RPMI8226 (cell line): ENCODE measurements at regions not wholly inside any gene's neighbourhood (a gene's known extent, or its start where the extent isn't known, plus 50 kb on each side); places are given as distances from the start of the nearest gene placed in this dataset.
"Not testable (repeated sequence)": the region's sequence is repeated elsewhere in the genome, so short reads cannot be mapped to it uniquely, and the experiment has no call there.

ENCODE experiments used
- DNase-seq: peaks from one replicate; pipeline ENCODE4 v3.0.0-alpha.2; 2015

DNA sequence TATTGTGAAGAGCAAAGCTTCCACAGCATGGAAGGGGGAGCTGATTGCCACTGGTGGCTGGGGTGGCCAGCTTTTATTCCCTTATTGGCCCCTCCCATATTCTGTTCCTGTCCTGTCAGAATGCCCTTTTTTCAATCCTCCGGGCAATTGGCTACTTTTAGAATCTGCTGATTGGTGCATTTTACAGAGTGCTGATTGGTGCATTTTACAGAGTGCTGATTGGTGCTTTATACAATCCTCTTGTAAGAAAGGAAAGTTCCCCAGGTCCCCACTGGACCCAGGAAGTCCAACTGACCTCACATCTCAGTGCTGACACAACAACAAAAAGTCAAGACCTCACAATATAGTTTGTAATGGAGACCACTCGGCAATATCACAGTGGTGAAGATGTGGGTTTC lies 195.0 kb downstream of the SPATA31A6 start:
- no peak for DNase-seq

DNA sequence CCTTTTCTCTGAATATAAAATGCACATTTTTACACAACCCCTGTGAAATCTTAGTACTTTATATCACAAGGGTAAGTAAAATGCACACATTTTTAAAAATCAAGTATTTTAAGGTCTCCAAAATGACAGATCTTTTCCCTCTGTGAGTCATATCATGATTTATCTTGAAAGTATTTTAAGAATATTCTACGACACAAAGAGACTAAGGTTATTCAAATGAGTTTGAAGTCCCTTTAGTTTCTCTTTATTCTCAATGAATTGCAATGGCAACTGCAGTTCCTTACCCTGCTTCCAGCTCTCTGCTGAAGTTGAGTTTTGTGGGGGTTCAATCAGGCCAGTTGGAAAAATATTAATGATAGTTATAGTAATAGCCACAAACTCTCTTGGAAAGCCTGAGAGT lies 196.1 kb downstream of the SPATA31A6 start:
- DNase-seq, result not testable (repeated sequence)

DNA sequence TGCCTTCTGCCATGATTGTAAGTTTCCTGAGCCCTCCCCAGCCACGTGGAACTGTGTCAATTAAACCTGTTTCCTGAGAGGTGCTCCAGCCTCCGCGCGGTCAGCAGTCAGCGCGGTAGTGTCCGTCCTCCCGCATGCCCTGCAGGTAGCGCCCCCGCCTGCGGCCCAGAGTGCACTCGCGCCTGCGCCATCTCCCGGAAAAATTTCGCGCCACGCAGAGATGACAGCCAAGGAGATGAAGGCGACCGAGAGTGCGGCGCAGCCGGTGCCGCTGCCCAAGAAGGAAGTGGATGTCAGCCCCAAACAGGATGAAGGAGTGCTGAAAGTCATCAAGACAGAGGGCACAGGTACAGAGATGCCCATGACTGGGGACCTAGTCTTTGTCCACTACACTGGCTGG lies 201.1 kb downstream of the SPATA31A6 start:
- DNase-seq, result not testable (repeated sequence)

DNA sequence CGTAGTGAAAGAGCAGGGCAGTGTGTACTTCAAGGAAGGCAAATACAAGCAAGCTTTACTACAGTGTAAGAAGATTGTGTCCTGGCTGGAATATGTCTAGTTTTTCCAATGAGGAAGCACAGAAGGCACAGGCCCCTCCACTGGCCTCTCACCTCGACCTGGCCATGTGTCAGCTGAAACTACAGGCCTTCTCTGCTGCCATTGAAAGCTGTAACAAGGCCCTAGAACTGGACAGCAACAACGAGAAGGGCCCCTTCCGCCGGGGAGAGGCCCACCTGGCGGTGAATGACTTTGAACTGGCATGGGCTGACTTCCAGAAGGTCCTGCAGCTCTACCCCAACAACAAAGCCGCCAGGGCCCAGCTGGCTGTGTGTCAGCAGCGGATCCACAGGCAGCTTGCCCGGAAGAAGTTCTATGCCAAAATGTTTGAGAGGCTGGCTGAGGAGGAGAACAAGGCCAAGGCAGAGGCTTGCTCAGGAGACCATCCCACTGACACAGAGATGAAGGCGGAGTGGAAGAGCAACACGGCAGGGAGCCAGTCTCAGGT lies 202.2 kb downstream of the SPATA31A6 start:
- not testable (repeated sequence) for DNase-seq

DNA sequence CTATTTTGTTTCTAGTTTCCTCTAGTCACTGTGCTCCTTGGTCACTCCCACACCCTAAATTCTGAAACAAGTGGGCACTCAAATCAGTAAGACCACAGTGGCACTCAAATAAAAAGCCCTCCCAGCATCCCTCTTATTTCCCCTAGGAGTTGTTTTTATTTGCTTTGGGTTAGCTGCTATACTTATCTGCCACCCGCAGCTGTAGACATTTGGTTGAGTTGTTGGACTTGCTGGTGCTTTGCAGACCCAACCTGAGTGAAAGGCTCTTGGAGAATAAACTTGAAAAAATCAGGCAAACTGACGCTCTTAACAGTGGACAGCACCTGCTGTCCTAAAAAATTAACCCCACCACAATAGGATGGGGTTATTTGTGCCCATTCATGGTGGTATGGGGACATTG lies 203.0 kb downstream of the SPATA31A6 start:
- no peak for DNase-seq

DNA sequence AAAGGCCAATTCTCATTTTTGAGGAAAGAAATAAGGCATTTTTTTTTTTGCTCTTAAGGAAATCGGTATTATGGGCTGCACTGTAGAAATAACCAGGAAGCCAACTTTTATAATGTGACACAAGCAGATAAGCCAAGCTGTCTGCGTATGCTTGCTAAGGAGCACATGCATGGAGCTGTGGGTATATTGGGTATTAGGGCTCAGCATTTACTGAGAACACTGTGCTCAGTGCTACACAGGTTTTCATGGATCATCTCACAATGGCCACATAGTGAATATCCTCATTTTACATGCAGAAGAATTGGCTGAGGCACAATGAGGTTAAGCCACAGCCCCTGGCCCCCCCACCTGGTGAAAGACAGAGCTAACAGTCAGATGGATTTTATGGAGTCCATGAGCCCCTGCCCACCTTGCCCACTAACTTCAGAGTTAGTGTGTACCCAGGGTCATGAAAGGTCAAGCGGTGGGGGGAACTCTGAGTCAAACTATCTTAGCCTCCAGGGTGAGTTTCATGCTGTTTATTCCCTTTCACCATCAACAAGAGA lies 204.8 kb downstream of the SPATA31A6 start:
- no peak for DNase-seq

DNA sequence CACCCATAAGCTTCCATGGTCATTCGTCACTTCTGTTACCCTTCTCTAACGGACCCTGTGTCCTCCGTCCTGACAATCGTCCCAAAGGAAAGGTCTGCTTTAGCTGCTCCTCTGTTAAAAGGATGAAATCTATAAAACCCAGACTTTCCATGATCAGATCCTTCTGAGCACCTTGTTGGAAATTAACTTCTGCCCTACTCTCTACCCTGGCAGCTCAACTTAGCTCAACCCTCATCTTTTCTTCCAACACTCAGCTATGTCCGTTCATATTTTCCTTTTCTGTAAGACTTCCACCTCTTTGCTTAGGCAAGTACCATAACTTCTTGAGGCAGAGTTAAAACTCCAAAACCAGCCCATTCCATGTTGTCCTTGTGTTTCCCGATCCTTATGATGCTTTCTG lies 205.4 kb downstream of the SPATA31A6 start:
- DNase-seq, result no peak

DNA sequence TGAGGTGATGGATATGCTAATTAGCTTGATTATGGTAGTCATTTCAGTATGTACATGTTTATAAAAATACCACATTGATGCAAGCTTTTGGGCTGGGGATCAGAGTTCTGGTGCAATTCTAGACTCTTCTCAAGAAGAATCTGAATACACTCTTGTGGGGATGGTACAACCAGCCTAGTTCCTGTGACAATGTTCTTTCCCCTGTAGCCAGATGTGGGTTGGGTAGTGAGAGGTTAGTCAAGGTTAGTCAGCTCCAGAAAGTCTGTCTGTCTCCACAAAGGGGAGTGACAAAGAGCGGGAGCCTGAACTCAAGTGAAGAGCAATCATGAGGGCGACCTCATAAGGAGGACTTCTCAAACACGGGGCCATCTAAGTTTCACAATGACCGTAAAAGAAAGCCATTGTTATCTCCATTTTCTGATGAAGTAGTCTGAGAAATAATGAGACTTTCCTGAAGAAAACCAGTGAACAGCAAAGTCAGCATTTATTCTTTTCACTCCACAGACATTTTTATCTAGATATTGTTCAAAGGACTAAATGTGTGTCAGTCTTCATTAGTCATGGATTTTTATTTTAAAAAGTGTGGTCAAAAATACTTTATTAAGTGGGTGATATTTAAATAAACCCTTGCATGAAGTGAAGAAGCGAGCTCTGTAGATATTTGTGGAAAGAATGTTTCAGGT lies 209.5 kb downstream of the SPATA31A6 start:
- not testable (repeated sequence) for DNase-seq

DNA sequence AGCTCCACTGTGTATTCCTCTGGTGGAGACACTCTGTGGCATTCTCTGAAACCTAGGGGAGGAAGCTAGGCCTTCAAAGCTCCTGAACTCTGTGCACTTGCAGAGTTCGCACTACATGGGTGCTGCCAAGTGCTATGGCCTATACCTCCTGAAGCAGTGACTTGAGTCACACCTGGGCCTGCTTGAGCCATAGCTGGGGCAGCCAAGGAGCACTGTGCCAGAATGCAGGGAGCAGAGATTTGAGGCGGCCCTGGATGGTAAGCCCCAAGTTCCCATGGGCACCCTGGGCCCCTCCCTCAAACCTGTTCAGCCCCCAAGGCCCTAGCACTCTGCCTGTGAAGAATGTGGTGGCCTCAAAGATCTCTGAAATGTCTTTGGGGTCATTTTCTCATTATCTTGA lies 212.9 kb downstream of the SPATA31A6 start:
- no peak for DNase-seq

DNA sequence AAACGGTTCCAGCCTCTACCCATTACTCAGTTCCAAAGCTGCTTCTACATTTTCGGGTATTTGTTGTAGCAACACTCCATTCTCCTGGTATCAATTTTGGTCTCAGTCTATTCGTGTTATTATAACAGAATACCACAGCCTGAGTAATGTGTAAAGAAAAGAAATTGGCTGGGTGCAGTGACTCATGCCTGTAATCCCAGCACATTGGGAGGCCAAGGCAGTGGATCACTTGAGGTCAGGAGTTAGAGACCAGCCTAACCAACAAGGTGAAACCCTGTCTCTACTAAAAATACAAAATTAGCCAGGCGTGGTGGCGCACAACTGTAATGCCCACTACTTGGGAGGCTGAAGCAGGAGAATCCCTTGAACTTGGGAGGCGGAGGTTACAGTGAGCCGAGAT lies 213.9 kb downstream of the SPATA31A6 start:
- not testable (repeated sequence) for DNase-seq

DNA sequence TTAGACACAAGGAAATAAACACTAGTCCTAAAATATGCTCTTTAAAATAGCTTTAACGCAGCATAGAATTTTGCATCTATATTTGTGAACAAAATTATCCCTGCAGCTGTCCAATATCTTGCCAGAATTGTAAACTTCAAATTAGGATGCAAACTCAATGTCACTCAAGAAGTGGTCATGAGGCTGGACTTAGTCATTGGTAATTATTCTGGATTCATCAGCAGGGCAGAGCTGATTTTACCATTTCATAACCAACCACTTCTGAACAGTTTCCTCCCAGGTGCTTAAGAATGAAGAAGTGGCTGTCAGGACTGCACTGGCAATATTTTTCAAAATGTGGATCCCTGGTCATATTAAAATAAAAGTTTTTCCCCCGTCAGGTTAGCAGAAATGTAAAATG lies 219.5 kb downstream of the SPATA31A6 start:
- DNase-seq, result not testable (repeated sequence)

DNA sequence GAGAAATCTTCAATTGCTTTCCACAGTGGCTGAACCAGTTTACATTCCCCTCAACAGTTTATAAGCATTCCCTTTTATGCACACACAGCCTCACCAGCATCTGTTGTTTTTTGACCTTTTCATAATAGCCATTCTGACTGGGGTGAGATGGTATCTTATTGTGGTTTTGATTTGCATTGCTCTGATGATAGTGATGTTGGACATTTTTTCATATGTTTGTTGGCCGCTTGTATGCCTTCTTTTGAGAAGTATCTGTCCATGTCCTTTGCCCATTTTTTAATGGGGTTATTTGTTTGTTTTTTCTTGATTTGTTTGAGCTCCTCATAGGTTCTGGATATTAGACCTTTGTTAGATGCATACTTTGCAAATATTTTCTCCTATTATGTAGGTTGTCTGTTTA lies 226.1 kb downstream of the SPATA31A6 start:
- DNase-seq, result not testable (repeated sequence)

DNA sequence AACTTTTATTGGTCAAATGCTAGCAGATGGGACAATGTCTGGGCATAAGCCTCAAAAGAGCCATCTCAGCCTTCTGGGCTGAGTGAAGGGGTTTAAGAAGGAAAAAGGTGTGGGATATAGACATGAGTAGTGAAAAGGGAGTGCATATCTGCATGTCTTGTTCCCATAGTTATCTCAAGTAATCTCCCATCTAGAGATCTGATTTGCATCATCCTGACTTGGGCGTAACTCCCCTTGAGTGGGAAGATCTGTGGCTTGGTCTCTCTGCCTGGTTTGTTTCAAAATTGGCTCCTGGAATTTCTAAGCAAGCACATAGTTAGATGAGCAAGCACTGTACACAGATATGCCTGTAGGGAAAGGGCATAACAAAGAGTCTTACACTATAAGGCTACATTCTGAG lies 228.9 kb downstream of the SPATA31A6 start:
- not testable (repeated sequence) for DNase-seq

DNA sequence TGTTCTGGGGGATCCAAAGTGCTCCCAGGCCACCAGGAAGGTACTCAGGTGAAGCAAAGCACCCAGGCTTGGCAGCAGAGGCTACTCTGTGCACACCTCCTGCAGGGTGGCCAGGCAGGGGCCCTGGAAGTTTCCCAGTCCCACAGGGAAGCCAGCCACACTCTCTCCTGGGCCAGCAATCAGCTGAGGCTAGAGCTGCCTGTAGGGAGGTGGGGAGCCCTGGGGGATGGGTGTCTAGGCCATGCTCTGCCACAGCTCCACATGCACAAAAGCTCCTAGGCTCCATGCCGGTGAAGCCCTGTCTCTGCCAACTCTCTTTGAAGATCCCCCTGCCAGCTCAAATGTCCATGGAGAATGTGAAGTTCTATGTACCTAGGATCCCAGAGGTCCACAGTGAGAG lies 231.4 kb downstream of the SPATA31A6 start:
- not testable (repeated sequence) for DNase-seq

DNA sequence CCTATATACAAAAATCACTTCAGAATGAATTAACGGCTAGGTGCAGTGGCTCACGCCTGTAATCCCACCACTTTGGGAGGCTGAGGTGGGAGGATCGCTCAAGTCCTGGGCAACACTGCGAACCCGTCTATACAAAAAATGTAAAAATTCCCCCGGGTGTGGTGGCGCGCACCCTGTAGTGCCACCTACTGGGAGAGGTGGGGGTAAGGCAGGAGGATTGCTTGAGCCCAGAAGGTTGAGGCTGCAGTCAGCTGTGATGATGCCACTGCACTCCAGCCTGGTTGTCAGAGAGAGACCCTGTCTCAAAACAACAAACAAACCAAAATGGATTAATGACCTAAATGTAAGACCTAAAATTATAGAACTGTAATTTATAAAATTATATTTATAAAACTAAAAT lies 236.2 kb downstream of the SPATA31A6 start:
- not testable (repeated sequence) for DNase-seq

DNA sequence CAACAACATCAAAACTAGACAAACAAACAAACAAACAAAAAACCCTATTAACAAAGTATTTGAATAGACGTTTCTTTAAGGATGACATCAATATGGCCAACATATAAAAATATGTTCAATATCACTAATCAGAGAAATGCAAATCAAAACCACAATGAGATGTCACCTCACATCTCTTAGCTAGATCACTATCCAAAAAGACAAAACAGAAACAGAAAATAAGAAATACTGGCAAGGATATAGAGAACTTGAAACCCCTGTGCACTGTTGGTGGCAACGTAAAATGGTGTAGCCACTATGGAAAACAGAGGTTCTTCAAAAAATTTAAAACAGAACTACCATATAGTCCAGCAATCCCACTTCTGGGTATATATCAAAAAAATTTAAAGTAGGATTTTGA lies 236.9 kb downstream of the SPATA31A6 start:
- DNase-seq, result not testable (repeated sequence)

DNA sequence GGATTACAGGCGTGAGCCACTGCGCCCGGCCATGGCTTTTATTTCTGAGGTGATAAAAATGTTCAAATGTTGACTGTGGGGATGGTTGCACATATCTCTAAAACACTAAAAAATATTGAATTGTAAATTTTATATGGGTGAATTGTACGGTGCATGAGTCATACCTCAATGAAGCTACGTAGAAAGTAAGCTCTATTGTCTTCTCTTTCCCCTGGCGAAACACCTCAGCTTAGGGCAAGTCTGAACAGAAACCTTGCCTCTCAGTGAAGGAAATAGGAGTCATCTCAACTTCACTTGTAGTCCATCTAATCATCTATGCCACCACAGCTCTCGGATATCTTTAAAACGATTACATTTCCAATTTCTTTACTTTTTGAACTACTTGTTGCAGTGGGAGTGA lies 238.2 kb downstream of the SPATA31A6 start:
- DNase-seq, result not testable (repeated sequence)

DNA sequence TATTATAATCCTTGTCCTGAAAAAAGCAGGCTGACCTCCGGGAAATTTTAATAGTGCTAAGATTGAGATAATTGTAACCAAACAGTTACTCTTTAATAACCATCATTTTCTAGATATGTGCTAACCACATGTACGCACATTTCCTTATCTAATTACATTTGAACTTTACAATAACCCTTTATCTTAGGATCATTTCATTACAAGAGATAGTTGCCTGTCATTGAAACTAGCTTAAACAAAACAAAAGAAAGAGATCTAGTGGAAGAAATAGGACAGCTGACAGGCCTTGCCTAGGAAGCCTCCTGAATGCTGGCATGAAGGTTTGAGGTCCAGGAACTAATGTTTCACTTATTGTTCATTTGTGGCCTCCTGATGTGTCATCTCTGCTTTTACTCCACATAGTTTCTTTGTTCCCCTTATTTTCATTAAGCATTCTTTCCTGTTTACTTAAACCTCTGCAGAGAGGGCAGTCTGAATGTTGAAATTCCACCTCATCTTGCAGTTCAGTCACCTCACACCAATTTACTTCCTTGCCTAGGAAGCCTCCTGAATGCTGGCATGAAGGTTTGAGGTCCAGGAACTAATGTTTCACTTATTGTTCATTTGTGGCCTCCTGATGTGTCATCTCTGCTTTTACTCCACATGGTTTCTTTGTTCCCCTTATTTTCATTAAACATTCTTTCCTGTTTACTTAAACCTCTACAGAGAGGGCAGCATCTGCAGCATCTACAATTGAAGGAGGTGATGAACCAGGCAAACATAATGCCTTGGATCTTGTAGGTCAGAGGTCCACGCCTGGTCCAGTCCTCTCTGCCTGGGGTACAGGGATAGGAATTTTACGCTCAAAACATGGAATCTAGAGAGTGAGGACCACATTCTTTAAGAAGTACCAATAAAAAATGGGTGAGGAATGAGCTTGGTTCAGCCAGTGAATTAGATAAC lies 247.5 kb downstream of the SPATA31A6 start:
- DNase-seq, result not testable (repeated sequence)

DNA sequence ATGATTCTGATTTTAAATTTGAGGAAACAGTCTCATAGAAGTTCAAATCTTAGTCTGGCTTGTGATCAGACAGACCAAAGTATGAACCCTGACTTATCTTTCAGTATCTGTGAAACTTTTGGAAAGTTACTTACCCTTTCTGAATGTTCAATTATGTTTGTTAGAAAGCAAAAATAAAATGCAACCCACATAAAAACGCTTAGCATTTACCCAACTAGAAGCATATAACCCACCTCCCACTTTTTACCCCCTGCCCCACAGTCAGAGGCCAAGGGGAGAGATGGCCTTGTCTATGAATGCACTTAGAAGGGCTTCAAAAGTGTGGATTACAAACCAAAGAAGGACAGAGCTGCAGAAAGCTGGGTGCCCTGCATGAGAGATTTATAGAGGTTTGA lies 248.2 kb downstream of the SPATA31A6 start:
- DNase-seq, result not testable (repeated sequence)

DNA sequence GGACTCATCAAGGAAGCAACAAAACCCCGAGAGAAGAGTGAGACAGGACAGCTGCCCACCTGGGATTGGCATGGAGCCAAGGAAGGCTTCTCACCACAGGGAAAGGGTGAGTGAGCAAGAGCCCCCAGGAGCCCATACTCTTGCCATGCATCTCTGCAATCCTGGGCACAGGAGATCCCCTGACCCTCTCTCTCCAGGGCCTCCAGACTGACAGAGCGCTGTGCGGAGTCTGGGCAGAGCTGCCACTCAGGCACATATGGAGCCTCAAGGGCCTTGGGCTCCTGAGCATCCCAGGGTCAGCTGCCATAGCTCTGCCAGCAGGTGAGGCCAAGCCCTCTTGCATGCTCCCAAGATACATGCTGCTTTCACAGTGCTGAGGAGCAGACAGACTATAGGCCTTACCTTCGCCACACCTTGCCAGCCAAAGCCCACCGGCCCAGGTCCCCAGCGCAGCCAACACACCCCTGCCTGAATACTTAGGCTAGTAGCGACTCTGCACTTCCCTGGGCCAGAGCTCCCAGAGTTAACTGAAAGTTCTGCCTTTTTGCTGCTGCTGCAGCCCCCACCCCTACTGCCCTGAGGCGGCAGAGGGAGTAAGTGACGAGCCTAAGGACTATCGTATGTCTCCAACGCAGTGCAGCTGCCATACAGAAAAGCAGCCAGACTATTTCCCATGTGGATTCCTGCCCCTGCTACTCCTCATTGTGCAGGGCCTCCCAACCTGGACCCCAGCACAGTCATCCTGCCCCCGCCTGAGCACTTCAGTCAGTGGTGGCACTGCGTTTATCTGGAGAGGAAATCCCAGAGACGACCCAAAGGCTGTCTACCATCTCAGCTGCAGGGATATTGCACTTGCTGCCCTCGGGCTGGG lies 251.6 kb downstream of the SPATA31A6 start:
- DNase-seq, result not testable (repeated sequence)

DNA sequence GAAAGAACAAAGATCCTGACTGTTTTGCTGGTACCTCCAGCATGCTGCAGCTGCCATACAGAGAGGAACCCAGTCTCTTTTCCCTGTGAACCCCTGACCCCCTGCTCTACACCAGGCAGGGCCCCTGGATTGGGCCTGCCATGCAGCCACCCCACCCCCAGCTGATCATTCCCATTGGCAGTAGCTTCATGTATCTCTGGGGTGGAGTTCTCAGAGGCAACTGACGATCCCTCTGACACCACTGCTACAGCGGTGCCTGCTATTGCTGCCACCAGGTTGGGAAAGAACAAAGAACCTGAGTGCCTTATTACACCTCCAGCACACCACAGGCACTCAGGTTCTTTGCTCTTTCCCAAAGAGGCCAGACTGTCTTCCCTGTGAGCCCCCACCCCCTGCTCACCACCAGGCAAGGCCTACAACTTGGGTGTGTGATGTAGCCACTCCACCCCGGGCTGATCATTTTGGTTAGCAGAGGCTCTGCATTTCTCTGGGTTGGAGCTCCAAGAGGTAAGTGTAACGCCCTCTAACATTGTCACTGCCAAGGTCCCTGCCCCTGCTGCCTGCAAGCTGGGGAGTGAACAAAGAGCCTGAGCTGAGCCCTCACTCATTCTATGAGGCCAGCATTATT lies 252.4 kb downstream of the SPATA31A6 start:
- not testable (repeated sequence) for DNase-seq
